Loucy (cell line): ENCODE measurements at regions not wholly inside any gene's neighbourhood (a gene's known extent, or its start where the extent isn't known, plus 50 kb on each side); places are given as distances from the start of the nearest gene placed in this dataset.

ENCODE experiments used
- H2AFZ ChIP-seq: fragments of 200-600 bp; sonication (generic); 2 replicates; pipeline ENCODE4 v1.6.0; 2016; ENCODE audit warnings: antibody characterized with exemption, mild to moderate bottlenecking, low read length, moderate library complexity
- H3F3A ChIP-seq: fragments of 200-600 bp; 2 replicates; pipeline ENCODE4 v1.6.0; 2016; ENCODE audit warnings: antibody characterized with exemption, low read depth, mild to moderate bottlenecking
- H3K27me3 ChIP-seq: fragments of 200-600 bp; sonication (generic); 2 replicates; pipeline ENCODE4 v1.6.1; 2014; ENCODE audit warnings: low read length, mild to moderate bottlenecking; ENCODE audit not compliant: insufficient read depth, poor library complexity, severe bottlenecking
- H3K36me3 ChIP-seq: fragments of 200-600 bp; sonication (generic); 2 replicates; pipeline ENCODE4 v1.6.1; 2016; ENCODE audit warnings: low read length; ENCODE audit not compliant: insufficient read depth
- H3K4me1 ChIP-seq: fragments of 200-600 bp; sonication (generic); 2 replicates; pipeline ENCODE4 v1.5.1; 2014; ENCODE audit warnings: low read length, mild to moderate bottlenecking; ENCODE audit not compliant: insufficient read depth, poor library complexity, severe bottlenecking
- H3K4me2 ChIP-seq: fragments of 200-600 bp; sonication (generic); 2 replicates; pipeline ENCODE4 v1.6.0; 2014; ENCODE audit warnings: antibody characterized with exemption, low read length, low read depth, mild to moderate bottlenecking; ENCODE audit not compliant: poor library complexity, severe bottlenecking
- H3K4me3 ChIP-seq: fragments of 200-600 bp; sonication (generic); 2 replicates; pipeline ENCODE4 v1.5.1; 2014; ENCODE audit warnings: low read length, mild to moderate bottlenecking, mixed read lengths; ENCODE audit not compliant: poor library complexity, severe bottlenecking
- H3K79me2 ChIP-seq: fragments of 200-600 bp; sonication (generic); 2 replicates; pipeline ENCODE4 v1.6.1; 2014; ENCODE audit warnings: low read length; ENCODE audit not compliant: insufficient read depth
- H3K9ac ChIP-seq: fragments of 200-600 bp; sonication (generic); 2 replicates; pipeline ENCODE4 v1.6.0; 2014; ENCODE audit warnings: mild to moderate bottlenecking, low read depth, low read length, moderate library complexity; ENCODE audit not compliant: poor library complexity, severe bottlenecking
- H3K9me2 ChIP-seq: fragments of 200-600 bp; sonication (generic); replicated peaks from 2 replicates; pipeline ENCODE4 v1.6.1; 2016; ENCODE audit warnings: low read depth, low read length, mixed read lengths
- H3K9me3 ChIP-seq: fragments of 200-600 bp; sonication (generic); 2 replicates; pipeline ENCODE4 v1.6.1; 2014; ENCODE audit warnings: mild to moderate bottlenecking, antibody characterized with exemption, low read length, low read depth; ENCODE audit not compliant: insufficient read depth
- H4K20me1 ChIP-seq: fragments of 200-600 bp; sonication (generic); 2 replicates; pipeline ENCODE4 v1.6.0; 2014; ENCODE audit warnings: antibody characterized with exemption, low read length, mild to moderate bottlenecking; ENCODE audit not compliant: insufficient read depth, poor library complexity, severe bottlenecking
- CTCF ChIP-seq: fragments of 200-600 bp; sonication (generic); conservative IDR thresholded peaks from 2 replicates; pipeline ENCODE4 v1.5.1; 2014; ENCODE audit warnings: mild to moderate bottlenecking, antibody characterized with exemption, low read length
- EZH2phosphoT487 ChIP-seq: fragments of 200-600 bp; IDR thresholded peaks from 2 replicates; pipeline ENCODE4 v1.6.1; 2018; ENCODE audit warnings: antibody characterized with exemption, mild to moderate bottlenecking, moderate library complexity, borderline replicate concordance

- Histone ChIP-seq H3K9me3 (no peaks in the 10 kb centered on the region; the same call in 1 of the 2 replicates), H3K4me3 (no peak overlapping the region), H3F3A (no peaks in the 10 kb centered on the region), H3K4me1 (no peaks in the 10 kb centered on the region), H3K79me2 (no peaks in the 10 kb centered on the region), H2AFZ (no peak overlapping the region), H3K27me3 (no peaks in the 10 kb centered on the region), H3K9me2 (no peaks in the 10 kb centered on the region), H3K9ac (no peak overlapping the region), H3K4me2 (no peak overlapping the region), H3K36me3 (no peaks in the 10 kb centered on the region), H4K20me1 (no peaks in the 10 kb centered on the region)
- no peak for TF ChIP-seq CTCF
- no peak for TF ChIP-seq EZH2phosphoT487
These were observed 199.5 kb upstream of the DIPK2B start for GRCh38 chrX:45400027-45400779.

GRCh38 chrX:45385757-45386156 lies 185.1 kb upstream of the DIPK2B start:
- Histone ChIP-seq H3K4me1 (no peaks in the 10 kb centered on the region), H3K79me2 (no peaks in the 10 kb centered on the region), H3K9me2 (no peaks in the 10 kb centered on the region), H3F3A (no peaks in the 10 kb centered on the region), H3K36me3 (no peaks in the 10 kb centered on the region), H3K4me2 (no peak overlapping the region), H3K27me3 (no peaks in the 10 kb centered on the region), H4K20me1 (no peaks in the 10 kb centered on the region), H3K9me3 (no peaks in the 10 kb centered on the region), H3K4me3 (no peak overlapping the region), H3K9ac (no peak overlapping the region), H2AFZ (no peak overlapping the region)
- TF ChIP-seq EZH2phosphoT487, result no peak
- TF ChIP-seq CTCF, result no peak

GRCh38 chrX:45381841-45382240 lies 181.2 kb upstream of the DIPK2B start:
- H2AFZ ChIP-seq, result no peak overlapping the region
- no peaks in the 10 kb centered on the region for H3K9me3 ChIP-seq
- TF ChIP-seq CTCF (no peak), EZH2phosphoT487 (no peak)

More at GRCh38 chrX:45381841-45382240, 181.2 kb upstream of the DIPK2B start:
- no peak overlapping the region for H3K4me3 ChIP-seq
- H3F3A ChIP-seq, result no peaks in the 10 kb centered on the region
- H3K9ac ChIP-seq, result no peak overlapping the region
- no peaks in the 10 kb centered on the region for H3K79me2 ChIP-seq
- no peaks in the 10 kb centered on the region for H4K20me1 ChIP-seq
- no peaks in the 10 kb centered on the region for H3K36me3 ChIP-seq
- H3K4me1 ChIP-seq, result no peaks in the 10 kb centered on the region
- H3K9me2 ChIP-seq, result no peaks in the 10 kb centered on the region
- no peaks in the 10 kb centered on the region for H3K27me3 ChIP-seq
- H3K4me2 ChIP-seq, result no peak overlapping the region
